Superior temporal gyrus (tissue), 1 donor: ENCODE measurements at regions not wholly inside any gene's neighbourhood (a gene's known extent, or its start where the extent isn't known, plus 50 kb on each side); places are given as distances from the start of the nearest gene placed in this dataset.

ENCODE experiments used
- DNase-seq: peaks from one replicate; pipeline ENCODE4 v3.0.0-alpha.2; 2016; ENCODE audit errors: extremely low spot score

DNA sequence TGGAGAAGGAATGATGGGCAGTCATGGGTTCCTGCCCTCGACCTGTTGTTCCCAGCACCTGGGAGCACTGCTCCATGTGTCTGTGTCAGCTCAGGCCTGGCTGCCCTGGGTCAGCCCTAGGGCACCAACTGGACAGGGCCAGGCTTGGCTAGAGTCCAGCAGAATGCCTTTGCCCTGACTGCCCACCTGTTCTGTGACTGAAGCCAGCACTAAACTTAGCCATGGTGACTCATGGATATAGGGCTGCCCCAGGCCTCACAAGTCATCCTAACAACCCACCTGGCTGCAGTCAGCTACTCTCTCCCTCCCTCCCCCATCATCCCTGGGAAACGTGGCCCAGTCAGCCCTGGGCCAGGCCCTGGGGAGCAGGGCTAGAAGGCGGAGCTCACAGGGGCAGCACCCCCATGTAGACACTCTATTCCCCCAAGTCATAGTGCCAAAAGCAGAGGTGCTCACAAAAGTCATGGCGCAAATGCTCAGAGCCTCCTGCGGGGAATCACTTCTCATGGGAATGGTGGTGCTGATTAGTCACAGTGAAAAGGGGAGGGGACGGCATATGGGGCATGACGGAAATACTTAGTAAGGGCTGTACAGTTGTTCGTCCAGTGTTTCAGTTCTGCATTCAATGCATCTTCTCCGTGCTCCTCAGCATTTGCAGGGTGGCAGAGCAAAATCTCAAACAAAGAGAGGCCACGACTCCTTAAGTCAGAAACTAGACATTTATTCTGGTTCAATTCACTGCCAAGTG is 52.0 kb upstream of the NTF3 start:
- DNase-seq: no peak
